ENCODE measurements at regions not wholly inside any gene's neighbourhood (a gene's known extent, or its start where the extent isn't known, plus 50 kb on each side); places are given as distances from the start of the nearest gene placed in this dataset.
"Not testable (repeated sequence)": the region's sequence is repeated elsewhere in the genome, so short reads cannot be mapped to it uniquely, and the experiment has no call there.

DNA sequence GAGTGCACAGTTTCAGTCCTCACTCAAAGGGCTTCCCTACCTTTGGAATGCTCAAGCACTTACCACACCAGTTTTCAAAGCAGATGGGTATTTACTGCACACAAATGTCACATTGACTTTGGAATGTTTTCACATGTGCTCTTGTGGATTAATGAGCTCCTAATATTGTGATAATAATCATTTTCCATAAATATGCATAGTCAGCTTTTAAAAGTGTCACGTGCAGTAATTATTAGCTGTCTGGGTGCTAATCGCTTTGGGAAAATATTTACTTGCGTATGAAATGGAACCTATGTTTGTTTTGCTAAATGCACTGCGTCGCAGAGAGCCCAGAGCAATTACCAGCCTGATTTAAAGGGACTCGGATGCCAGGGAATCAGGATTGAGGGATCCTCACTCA, 229.3 kb downstream of the SMAD2 start:
- in situ Hi-C loops (cut with HindIII; ENCODE audit: low pct_unique_long_range_greater_than_20kb, low sequenced_read_pairs), result no loop called here
- DNase-seq (ENCODE audit: low read depth, low spot score), result no peak

DNA sequence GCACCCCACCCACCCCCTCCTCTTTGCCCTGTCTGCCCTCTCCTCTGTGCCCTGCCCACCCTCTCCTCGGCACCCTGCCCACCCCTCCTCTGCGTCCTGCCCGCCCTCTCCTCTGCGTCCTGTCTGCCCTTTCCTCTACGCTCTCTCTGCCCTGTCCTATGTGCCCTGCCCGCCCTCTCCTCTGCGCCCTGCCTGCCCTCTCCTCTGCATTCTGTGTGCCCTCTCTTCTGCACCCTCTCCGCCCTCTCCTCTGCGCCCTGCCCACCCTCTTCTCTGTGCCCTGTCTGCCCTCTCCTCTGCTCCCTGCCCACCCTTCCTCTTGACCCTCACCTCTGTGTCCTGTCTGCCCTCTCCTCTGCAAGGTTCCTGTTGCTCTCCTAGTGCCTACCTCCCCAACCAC, 233.6 kb downstream of the SMAD2 start:
- DNase-seq (ENCODE audit: low read depth, low spot score), result no peak
- in situ Hi-C loops (cut with HindIII; ENCODE audit: low pct_unique_long_range_greater_than_20kb, low sequenced_read_pairs), result no loop called here

DNA sequence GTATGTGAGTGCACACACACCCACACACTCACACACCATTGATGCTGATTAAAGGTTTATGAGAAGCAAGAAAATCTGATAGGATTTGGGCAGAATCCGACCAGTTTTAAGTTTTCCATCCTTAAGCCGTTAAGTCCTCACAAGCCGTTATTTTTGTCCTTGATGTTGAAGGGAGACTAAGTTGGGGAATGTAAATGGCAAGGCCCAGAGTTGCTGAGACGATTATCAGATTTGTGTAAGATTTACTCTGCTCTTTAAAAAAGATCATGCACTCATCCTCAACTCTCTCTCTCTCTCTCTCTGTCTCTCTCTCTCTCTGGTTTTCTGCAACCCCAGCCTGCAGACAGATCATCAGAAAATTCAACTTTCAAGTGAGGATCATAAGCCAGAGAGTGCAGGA, 238.8 kb downstream of the SMAD2 start:
- no peak for DNase-seq (ENCODE audit: low read depth, low spot score)
- in situ Hi-C loops (cut with HindIII; ENCODE audit: low pct_unique_long_range_greater_than_20kb, low sequenced_read_pairs), result no loop called here

DNA sequence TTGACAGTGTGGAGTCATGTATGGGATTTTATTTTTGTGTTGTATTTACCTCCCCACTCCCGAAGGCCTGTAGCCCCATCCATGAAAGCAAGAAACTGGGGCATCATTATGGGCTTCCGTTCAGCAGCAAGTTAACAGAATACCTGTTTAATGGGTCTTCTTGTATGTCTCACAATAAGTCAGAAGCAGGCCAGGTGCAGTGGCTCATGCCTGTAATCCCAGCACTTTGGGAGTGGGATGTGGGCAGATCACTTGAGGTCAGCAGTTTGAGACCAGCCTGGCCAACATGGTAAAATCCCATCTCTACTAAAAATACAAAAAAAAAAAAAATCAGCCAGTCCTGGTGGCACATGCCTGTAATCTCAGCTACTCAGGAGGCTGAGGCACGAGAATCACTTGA, 239.7 kb downstream of the SMAD2 start:
- DNase-seq (ENCODE audit: low read depth, low spot score); in situ Hi-C loops (cut with HindIII; ENCODE audit: low pct_unique_long_range_greater_than_20kb, low sequenced_read_pairs): not testable (repeated sequence)

DNA sequence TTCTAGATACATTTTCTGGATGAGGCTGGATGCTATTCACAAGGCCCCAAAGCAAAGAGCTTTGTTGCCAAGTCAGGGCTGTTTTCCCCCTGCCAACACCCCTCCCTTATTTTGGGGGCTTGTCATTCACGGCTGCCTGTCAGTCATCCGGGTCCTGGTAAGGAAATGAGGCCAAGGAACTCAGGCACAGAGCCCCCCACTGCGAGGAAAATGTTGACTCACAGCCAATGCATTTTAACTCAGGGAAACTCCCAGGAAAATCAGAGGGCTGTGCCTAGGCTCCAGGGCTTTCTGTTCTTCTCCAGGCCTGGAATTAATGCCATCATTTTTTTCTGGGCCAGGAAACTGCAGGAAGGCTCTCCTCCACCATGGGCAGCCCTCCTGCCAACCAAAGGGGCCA, 241.1 kb downstream of the SMAD2 start:
- no peak for DNase-seq (ENCODE audit: low read depth, low spot score)
- in situ Hi-C loops (cut with HindIII; ENCODE audit: low pct_unique_long_range_greater_than_20kb, low sequenced_read_pairs), result no loop called here

DNA sequence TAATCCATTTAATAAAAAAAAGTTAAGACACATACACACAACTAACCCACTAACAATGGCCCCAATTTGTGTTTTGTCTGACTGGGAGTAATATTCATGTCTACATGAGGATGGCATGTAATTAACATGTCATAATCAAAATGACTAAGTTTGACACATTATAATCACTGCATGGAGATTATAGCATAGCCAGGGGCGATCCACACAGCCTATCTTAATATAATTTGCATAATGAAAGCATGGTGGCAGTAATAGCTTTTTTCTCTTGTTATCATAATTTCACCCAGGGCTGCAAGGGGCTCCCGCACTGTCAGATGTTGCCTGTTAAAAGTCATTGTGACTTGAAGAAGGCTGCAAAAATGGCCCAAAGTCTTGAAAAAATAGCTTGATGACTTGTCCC, 243.7 kb downstream of the SMAD2 start:
- no peak for DNase-seq (ENCODE audit: low read depth, low spot score)
- in situ Hi-C loops (cut with HindIII; ENCODE audit: low pct_unique_long_range_greater_than_20kb, low sequenced_read_pairs), result no loop called here

DNA sequence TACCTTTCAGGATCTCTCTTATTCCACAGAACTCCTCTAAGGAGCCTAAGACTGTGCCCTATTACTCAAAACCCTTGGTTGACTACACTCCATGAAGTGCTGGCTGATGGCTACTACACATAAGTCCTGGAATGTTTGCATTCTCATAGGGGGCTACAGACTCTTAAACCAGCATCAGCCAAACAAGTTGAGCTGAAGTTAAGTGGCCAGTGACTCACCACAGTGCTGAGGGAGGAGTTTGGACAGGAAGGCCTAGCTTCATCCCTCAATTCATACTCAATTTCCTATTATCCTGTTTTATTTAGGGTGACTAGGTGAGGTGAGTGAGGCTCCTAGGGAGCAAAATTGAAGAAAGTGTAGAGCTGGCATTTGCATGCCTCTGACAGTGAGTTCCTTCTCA, 246.7 kb downstream of the SMAD2 start:
- no peak for DNase-seq (ENCODE audit: low read depth, low spot score)
- in situ Hi-C loops (cut with HindIII; ENCODE audit: low pct_unique_long_range_greater_than_20kb, low sequenced_read_pairs), result no loop called here

DNA sequence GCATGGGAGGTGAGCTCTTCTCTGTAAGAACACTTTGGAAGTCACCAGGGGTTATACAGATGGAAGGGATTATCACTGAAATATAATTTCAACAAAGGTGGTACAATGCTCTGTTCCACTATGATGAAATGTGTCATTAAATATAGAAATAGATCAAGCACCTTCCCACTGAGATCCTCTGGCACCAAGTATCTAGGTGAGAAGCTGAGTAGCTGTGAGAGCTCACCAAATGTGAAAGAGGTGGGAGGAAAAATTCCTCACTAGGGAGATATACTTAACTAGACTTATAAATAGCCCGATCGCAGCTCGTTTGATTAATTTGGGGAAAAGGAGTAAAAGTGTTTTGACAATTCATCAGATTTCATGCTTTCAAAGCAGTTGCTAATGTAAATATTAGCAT, 247.6 kb downstream of the SMAD2 start:
- DNase-seq (ENCODE audit: low read depth, low spot score), result no peak
- in situ Hi-C loops (cut with HindIII; ENCODE audit: low pct_unique_long_range_greater_than_20kb, low sequenced_read_pairs), result no loop called here

DNA sequence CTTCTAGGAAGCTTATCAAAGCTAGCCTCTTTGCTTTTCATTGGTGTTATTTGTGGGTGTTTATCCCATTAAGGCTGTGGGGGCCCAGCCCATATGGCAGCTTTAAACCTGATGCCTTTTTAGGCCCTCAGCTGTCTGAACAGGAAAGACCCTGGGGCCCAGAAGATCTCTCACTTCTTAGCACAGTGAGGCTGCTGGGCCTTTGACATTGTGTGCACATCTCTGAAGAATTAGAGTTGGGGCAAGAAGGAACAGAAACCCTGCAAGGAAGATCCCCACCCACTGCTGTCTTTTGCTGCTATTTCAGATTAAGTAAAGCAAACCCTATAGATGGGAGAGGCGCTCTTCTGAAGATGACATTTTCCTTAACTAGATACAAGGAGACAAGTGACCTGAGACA, 250.0 kb downstream of the SMAD2 start:
- in situ Hi-C loops (cut with HindIII; ENCODE audit: low pct_unique_long_range_greater_than_20kb, low sequenced_read_pairs), result no loop called here
- DNase-seq (ENCODE audit: low read depth, low spot score), result no peak

DNA sequence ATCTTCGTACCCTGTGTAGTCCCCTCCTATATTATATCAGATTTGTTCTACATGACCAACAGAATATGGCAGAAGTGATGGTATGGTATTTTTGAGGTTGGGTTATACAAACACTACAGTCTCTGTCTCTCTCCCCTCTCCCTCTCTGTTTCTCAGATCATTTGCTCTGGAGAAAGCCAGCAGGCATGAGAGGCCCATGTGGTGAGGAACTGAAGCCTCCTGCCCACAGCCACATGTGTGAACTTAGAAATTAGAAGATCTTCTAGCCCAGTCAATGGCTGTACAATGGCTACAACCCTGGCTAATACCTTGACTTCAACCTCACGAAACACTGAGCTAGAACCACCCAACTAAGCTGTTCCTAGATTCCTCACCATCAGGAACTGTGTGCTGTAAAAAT, 250.6 kb downstream of the SMAD2 start:
- no peak for DNase-seq (ENCODE audit: low read depth, low spot score)
- in situ Hi-C loops (cut with HindIII; ENCODE audit: low pct_unique_long_range_greater_than_20kb, low sequenced_read_pairs), result no loop called here

DNA sequence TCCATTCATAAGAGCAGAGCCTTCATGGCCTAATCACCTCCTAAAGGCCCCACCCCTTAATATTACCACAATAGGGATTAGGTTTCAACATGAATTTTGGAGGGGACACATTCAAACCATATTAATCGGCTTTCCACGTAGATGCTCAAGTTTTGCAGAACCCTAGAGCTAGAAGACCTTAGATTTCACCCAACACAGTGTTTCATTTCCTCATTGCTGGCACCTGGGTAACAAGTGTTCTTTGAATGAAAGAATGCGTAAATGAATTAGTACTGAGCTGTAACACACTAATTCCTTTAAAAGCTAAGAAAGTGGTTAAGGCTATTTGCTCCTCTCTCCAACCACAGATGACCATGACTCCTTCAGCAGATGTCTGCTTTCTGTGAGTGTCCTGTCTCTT, 252.5 kb downstream of the SMAD2 start:
- in situ Hi-C loops (cut with HindIII; ENCODE audit: low pct_unique_long_range_greater_than_20kb, low sequenced_read_pairs), result no loop called here
- no peak for DNase-seq (ENCODE audit: low read depth, low spot score)

DNA sequence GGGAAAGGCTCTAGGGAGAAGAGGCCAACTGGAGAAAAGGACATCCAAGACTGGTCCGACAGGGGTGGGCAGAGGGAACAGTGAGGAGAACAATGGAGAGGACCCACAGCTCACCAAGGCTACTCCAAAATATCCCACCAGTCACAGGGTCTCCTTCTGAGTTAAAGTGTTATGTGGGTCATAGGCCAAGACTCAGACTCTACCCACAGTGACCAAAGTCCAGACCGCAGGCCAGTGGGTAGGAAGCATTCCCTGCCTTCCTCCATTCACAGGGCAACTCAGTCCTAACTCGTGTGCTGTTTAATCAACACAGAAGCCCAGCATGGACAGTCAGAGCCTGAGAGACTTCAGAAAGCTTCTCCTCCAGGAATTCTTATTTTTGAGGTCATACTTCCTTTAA, 260.6 kb downstream of the SMAD2 start:
- DNase-seq (ENCODE audit: low read depth, low spot score), result no peak
- in situ Hi-C loops (cut with HindIII; ENCODE audit: low pct_unique_long_range_greater_than_20kb, low sequenced_read_pairs), result no loop called here

DNA sequence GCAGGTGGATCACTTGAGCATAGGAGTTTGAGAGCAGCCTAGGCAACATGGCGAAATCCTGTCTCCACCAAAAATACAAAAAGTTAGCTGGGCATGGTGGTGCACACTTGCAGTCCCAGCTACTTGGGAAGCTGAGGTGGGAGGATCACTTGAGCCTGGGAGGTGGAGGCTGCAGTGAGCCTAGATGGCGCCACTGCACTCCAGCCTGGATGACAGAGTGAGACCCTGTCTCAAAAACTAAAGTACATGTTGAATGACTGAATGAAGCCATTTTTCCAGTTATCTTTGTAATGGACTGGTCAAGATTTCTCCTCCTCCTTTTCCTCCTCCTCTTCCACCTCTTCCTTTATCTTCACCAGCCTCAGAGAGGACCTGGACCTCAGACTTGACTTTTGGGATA, 272.0 kb downstream of the SMAD2 start:
- in situ Hi-C loops (cut with HindIII; ENCODE audit: low pct_unique_long_range_greater_than_20kb, low sequenced_read_pairs), result no loop called here
- DNase-seq (ENCODE audit: low read depth, low spot score), result no peak

DNA sequence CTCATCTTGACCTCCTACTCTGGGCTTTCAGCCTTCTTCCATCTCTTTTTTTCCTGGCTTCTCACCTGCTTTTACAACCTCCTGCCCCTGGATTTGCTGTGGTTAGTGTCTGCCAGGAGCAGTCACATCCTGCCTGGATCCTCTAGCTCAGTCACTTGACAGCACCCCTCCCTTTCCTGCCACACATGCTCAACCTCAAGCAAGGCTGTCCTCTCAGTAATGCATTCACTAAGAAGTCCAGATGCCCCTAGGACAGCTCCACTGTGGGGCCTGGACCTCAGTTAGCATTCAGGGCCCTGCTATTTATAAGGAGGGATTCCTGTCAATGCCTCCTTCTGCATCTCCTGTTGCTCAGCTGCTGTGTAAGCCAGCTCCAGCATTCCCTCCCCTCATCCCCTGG, 275.5 kb downstream of the SMAD2 start:
- DNase-seq (ENCODE audit: low read depth, low spot score), result no peak
- in situ Hi-C loops (cut with HindIII; ENCODE audit: low pct_unique_long_range_greater_than_20kb, low sequenced_read_pairs), result no loop called here

DNA sequence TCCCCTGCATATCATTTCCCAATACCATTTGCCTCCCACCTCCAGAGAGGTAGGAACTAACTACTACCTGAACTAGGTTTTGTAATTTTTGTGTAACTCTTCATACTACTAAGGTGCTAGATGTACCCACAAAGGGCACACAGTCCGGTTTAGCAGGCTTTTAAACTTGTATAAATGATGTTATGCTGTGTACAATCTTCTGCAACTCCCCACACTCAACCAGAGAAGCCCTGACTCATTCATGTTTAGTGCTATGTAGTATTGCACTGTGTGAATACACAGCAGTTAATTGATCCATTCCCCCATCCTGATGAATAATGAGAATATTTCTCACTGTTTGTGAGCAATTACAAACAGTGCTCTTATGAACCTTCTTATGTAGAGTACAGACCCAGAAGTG, 285.6 kb downstream of the SMAD2 start:
- in situ Hi-C loops (cut with HindIII; ENCODE audit: low pct_unique_long_range_greater_than_20kb, low sequenced_read_pairs), result no loop called here
- DNase-seq (ENCODE audit: low read depth, low spot score), result no peak

DNA sequence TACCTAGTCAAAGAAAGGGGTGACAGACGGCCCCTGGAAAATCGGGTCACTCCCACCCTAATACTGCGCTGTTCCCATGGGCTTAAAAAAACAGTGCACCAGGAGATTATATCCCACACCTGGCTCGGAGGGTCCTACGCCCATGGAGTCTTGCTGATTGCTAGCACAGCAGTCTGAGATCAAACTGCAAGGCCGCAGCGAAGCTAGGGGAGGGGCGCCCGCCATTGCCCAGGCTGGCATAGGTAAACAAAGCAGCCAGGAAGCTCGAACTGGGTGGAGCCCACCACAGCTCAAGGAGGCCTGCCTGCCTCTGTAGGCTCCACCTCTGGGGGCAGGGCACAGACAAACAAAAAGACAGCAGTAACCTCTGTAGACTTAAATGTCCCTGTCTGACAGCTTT, 292.9 kb downstream of the SMAD2 start:
- in situ Hi-C loops (cut with HindIII; ENCODE audit: low pct_unique_long_range_greater_than_20kb, low sequenced_read_pairs); DNase-seq (ENCODE audit: low read depth, low spot score): not testable (repeated sequence)

DNA sequence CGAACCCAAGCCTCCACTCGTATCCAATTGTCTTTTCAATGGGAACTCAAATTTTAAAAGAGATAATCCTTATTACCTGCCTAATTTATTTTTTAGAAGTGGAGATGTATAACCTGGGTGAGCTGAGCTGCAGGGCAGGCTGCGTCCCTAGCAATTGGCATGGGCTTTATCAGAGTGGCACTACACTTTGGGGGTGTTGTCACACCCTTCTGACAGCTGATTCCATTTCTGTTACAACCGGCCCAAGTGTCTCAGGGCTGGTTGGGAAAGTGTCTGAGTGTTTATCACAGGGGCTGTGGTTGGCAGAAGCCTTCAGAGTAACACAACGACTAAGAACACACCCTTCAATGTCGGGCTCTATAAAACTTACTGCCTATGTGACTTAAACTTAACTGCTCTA, 295.0 kb downstream of the SMAD2 start:
- DNase-seq (ENCODE audit: low read depth, low spot score), result no peak
- in situ Hi-C loops (cut with HindIII; ENCODE audit: low pct_unique_long_range_greater_than_20kb, low sequenced_read_pairs), result no loop called here

DNA sequence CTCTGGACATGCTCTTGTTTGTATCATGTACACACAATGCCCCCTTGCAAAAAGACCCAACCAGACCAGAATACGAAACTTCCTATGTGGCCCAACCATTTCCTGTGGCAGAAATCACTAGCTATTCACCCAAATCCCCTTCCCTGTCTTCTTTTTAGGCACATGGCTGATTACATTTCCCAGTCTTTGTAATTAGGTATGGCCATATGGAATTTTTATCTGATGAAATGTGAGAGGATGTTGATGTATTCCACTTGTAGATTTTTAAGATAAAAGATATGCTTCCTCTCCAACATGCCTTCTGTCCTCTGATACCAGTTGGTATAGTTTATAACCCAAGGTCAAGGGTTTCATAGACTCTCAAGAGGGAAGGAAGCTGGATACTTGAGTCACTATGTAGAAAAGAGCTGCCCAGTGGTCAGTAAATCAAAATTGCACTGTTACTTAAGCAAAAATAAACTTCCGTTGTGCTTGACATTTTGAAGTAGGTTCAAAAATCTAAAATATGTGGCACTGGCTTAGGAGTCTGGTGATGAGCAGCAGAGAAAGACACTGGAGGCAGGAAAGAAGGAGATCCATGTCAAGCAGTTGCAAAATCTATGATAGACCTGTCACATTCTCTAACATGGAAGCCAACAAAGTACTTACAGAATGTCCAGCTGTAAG, 297.4 kb downstream of the SMAD2 start:
- no peak for DNase-seq (ENCODE audit: low read depth, low spot score)
- in situ Hi-C loops (cut with HindIII; ENCODE audit: low pct_unique_long_range_greater_than_20kb, low sequenced_read_pairs), result no loop called here

DNA sequence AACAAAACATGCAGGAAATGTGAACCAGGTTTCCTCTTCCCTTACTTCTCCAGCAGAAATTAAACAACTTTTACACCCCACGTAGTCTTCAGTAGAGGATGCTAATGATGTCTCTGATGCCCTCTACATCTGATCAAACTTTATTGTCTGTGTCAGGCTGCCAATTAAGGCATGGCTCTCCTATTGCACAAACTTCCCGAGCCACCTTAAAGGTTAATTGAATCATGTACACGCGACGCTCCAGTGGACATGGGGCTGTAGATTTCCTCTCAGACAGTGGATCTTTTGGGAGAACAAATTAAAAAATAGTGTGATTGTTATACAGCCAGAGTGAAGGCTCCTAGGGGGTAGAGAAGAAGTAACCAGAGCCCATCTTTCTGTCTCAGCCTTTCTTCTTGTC, 301.6 kb downstream of the SMAD2 start:
- no peak for DNase-seq (ENCODE audit: low read depth, low spot score)
- in situ Hi-C loops (cut with HindIII; ENCODE audit: low pct_unique_long_range_greater_than_20kb, low sequenced_read_pairs), result no loop called here

DNA sequence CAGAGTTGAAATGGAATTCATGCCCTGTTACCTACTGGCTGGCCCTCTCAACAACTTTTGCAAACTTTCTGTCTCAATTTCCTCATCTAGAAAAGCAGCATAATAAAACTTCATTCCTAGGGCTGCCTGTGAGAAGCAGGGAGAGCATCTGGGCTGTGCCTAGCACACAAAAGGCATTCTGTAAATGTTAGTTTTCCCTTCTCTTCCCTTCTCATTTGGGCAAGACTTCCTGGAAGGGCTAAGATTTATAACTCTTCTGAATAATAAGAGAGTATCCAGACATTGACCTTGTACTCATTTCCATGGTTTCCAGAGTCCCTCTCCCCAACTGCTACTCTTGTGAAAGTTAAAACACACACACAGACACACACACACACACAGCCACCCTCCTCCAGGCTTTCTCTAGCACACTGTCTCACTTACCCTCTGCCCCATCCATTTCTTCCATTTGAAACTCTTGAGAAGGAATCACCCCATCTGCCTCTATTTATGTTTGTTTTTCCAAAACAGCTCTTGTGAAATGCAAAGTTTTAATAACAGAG, 302.1 kb downstream of the SMAD2 start:
- no peak for DNase-seq (ENCODE audit: low read depth, low spot score)
- in situ Hi-C loops (cut with HindIII; ENCODE audit: low pct_unique_long_range_greater_than_20kb, low sequenced_read_pairs), result no loop called here
